Nephron (organoid): ENCODE measurements at regions not wholly inside any gene's neighbourhood (a gene's known extent, or its start where the extent isn't known, plus 50 kb on each side); places are given as distances from the start of the nearest gene placed in this dataset.

Source experiments
- H3K27ac Mint-ChIP-seq, 3 experiments: 2 replicates each; pipeline ENCODE4 v1.8.0; 2020; ENCODE audit warnings: mixed read lengths in 3 of 3, mild to moderate bottlenecking in 2 of 3, moderate library complexity in 1 of 3
- H3K27me3 Mint-ChIP-seq: 2 replicates; pipeline ENCODE4 v1.8.0; 2021; ENCODE audit warnings: low read depth, mild to moderate bottlenecking, moderate library complexity, mixed read lengths
- H3K36me3 Mint-ChIP-seq: 2 replicates; pipeline ENCODE4 v1.8.0; 2020; ENCODE audit warnings: low read depth, mixed read lengths
- H3K4me1 Mint-ChIP-seq: 2 replicates; pipeline ENCODE4 v1.8.0; 2020; ENCODE audit warnings: mixed read lengths
- H3K4me3 Mint-ChIP-seq, 3 experiments: 2 replicates each; pipeline ENCODE4 v1.8.0; 2020; ENCODE audit warnings: mild to moderate bottlenecking in 3 of 3, mixed read lengths in 3 of 3, moderate library complexity in 2 of 3
- H3K9me3 Mint-ChIP-seq: 2 replicates; pipeline ENCODE4 v1.8.0; 2020; ENCODE audit warnings: mixed read lengths
- CTCF ChIP-seq, 3 experiments: fragments of 200-600 bp; sonication (generic); IDR thresholded peaks; one replicate each; pipeline ENCODE4 v1.5.0; 2021; ENCODE audit warnings: antibody characterized with exemption in 3 of 3; ENCODE audit not compliant: unreplicated experiment in 3 of 3

GRCh38 chr5:174806729-174807128, 82.3 kb downstream of the MSX2 start:
- Mint-ChIP-seq H3K4me3 (no peak overlapping the region), H3K9me3 (peaks cover 4% of the 10 kb centered on the region), H3K36me3 (no peaks in the 10 kb centered on the region), H3K4me1 (peaks cover 5% of the 10 kb centered on the region), H3K27ac (no peak overlapping the region), H3K27me3 (peaks cover 3% of the 10 kb centered on the region)
- TF ChIP-seq CTCF (IDR thresholded peaks at IDR 0.05; ENCODE audit: unreplicated experiment in 3 of 3): no peak

GRCh38 chr5:174801798-174802197, 77.4 kb downstream of the MSX2 start:
- no peak for TF ChIP-seq CTCF (IDR thresholded peaks at IDR 0.05; ENCODE audit: unreplicated experiment in 3 of 3)
- Mint-ChIP-seq H3K27ac (no peak overlapping the region), H3K4me3 (no peak overlapping the region), H3K9me3 (peaks cover 4% of the 10 kb centered on the region), H3K4me1 (peaks cover 6% of the 10 kb centered on the region), H3K36me3 (no peaks in the 10 kb centered on the region), H3K27me3 (peaks cover 16% of the 10 kb centered on the region)

- Mint-ChIP-seq H3K36me3 (no peaks in the 10 kb centered on the region), H3K9me3 (peaks cover 4% of the 10 kb centered on the region), H3K27ac (no peak overlapping the region), H3K4me1 (peaks cover 6% of the 10 kb centered on the region), H3K4me3 (no peak overlapping the region), H3K27me3 (peaks cover 26% of the 10 kb centered on the region)
- no peak for TF ChIP-seq CTCF (IDR thresholded peaks at IDR 0.05; ENCODE audit: unreplicated experiment in 3 of 3)
Measured at GRCh38 chr5:174800435-174800834, 76.1 kb downstream of the MSX2 start.

- no peak for TF ChIP-seq CTCF (IDR thresholded peaks at IDR 0.05; ENCODE audit: unreplicated experiment in 3 of 3)
- H3K4me1 Mint-ChIP-seq: peaks cover 6% of the 10 kb centered on the region
- H3K9me3 Mint-ChIP-seq: peaks cover 3% of the 10 kb centered on the region
- H3K36me3 Mint-ChIP-seq: no peaks in the 10 kb centered on the region
- H3K4me3 Mint-ChIP-seq: no peak overlapping the region
- no peak overlapping the region for H3K27ac Mint-ChIP-seq
- H3K27me3 Mint-ChIP-seq: peaks cover 26% of the 10 kb centered on the region
Measured at GRCh38 chr5:174799121-174799520, 74.7 kb downstream of the MSX2 start.

GRCh38 chr5:174798551-174798951, 74.2 kb downstream of the MSX2 start:
- peaks cover 26% of the 10 kb centered on the region for H3K27me3 Mint-ChIP-seq

More at GRCh38 chr5:174798551-174798951, 74.2 kb downstream of the MSX2 start:
- Mint-ChIP-seq H3K4me3 (no peak overlapping the region), H3K27ac (no peak overlapping the region), H3K4me1 (peaks cover 6% of the 10 kb centered on the region), H3K36me3 (no peaks in the 10 kb centered on the region), H3K9me3 (no peaks in the 10 kb centered on the region)
- TF ChIP-seq CTCF (IDR thresholded peaks at IDR 0.05; ENCODE audit: unreplicated experiment in 3 of 3): no peak
